HCT116 (cell line): ENCODE measurements at regions not wholly inside any gene's neighbourhood (a gene's known extent, or its start where the extent isn't known, plus 50 kb on each side); places are given as distances from the start of the nearest gene placed in this dataset.

ENCODE experiments used
- ATAC-seq: fragments of 200-7000 bp; cut with Tn5 transposase; 2 replicates; pipeline ENCODE4 v1.9.1; 2020; ENCODE audit warnings: mild to moderate bottlenecking, moderate library complexity
- BruUV-seq: library from RNA; stranded (reverse); fragments of 400-500 nt; replicated peaks from 2 replicates; lab custom pipeline; 2021; lab: Mats Ljungman, UMichigan
- CTCF ChIA-PET: fragments of 300-600 bp; sonication (Branson Sonifier 250); formaldehyde crosslinking; loops from one replicate; lab custom pipeline; 2021; ENCODE audit warnings: antibody characterized with exemption; lab: Charles Lee
- POLR2A ChIA-PET: fragments of 300-600, 350-600 bp; sonication (Branson Sonifier 250); formaldehyde crosslinking; loops from one replicate; lab custom pipeline; 2021; ENCODE audit warnings: antibody characterized with exemption; lab: Charles Lee
- RAD21 ChIA-PET, 2 experiments: fragments of 300-600 bp; sonication (Branson Sonifier 250); formaldehyde crosslinking; loops; one replicate each; lab custom pipeline; 2023; ENCODE audit warnings: low total read pairs in 2 of 2; ENCODE audit not compliant: uncharacterized antibody in 2 of 2, unreplicated experiment in 2 of 2, low non-redundant PET in 1 of 2; lab: Charles Lee
- DNase-seq: peaks from one replicate; pipeline ENCODE4 v3.0.0-alpha.2; 2010; ENCODE audit warnings: low read depth, low spot score
- H2AFZ ChIP-seq: fragments of 200-600 bp; shearing (Covaris generic), sonication (generic); 2 replicates; pipeline ENCODE4 v1.6.1; 2017; ENCODE audit warnings: low read depth, mixed run types, mixed read lengths, antibody characterized with exemption, low read length; ENCODE audit not compliant: poor library complexity, severe bottlenecking
- H3K27ac ChIP-seq: 2 replicates; pipeline ENCODE4 v1.5.1; 2012; ENCODE audit warnings: low read depth, low read length
- H3K27me3 ChIP-seq: fragments of 200-600 bp; sonication (generic); 2 replicates; pipeline ENCODE4 v1.6.1; 2016; ENCODE audit warnings: mixed run types, low read length, mixed read lengths; ENCODE audit not compliant: insufficient read depth
- H3K36me3 ChIP-seq, 2 experiments: fragments of 200-500 bp in 1 of 2; fragments of 200-600 bp in 1 of 2; sonication (Bioruptor generic) in 1 of 2; sonication (generic) in 1 of 2; 2 replicates each; pipeline versions ENCODE4 v1.5.1 to v1.6.1; 2014 to 2016; ENCODE audit warnings: low read length in 2 of 2, inconsistent platforms in 1 of 2, mixed read lengths in 1 of 2, mixed run types in 1 of 2; ENCODE audit not compliant: insufficient read depth in 2 of 2, control insufficient read depth in 1 of 2
- H3K4me1 ChIP-seq, 2 experiments: fragments of 200-600 bp in 1 of 2; sonication (generic) in 1 of 2; 2 replicates each; pipeline versions ENCODE4 v1.5.1 to v1.6.1; 2012 to 2017; ENCODE audit warnings: low read length in 2 of 2, inconsistent platforms in 1 of 2, mild to moderate bottlenecking in 1 of 2, mixed read lengths in 1 of 2, mixed run types in 1 of 2, moderate library complexity in 1 of 2; ENCODE audit not compliant: insufficient read depth in 2 of 2, control insufficient read depth in 1 of 2
- H3K4me2 ChIP-seq: fragments of 200-600 bp; sonication (generic); 2 replicates; pipeline ENCODE4 v1.6.1; 2017; ENCODE audit warnings: mixed run types, low read length, mixed read lengths
- H3K4me3 ChIP-seq, 2 experiments: fragments of 200-600 bp in 1 of 2; sonication (generic) in 1 of 2; replicated peaks in 1 of 2; 2 replicates each; pipeline ENCODE4 v1.5.1; 2011 to 2016; ENCODE audit warnings: low read length in 2 of 2, control low read depth in 1 of 2, low read depth in 1 of 2, mild to moderate bottlenecking in 1 of 2, mixed read lengths in 1 of 2, mixed run types in 1 of 2
- H3K79me2 ChIP-seq: fragments of 200-600 bp; sonication (generic); 2 replicates; pipeline ENCODE4 v1.6.1; 2017; ENCODE audit warnings: mild to moderate bottlenecking, mixed run types, low read length, moderate library complexity, mixed read lengths; ENCODE audit not compliant: insufficient read depth
- H3K9ac ChIP-seq: fragments of 200-600 bp; sonication (generic); 2 replicates; pipeline ENCODE4 v1.6.1; 2016; ENCODE audit warnings: low read length, mixed read lengths
- H3K9me2 ChIP-seq: fragments of 200-600 bp; sonication (generic), shearing (Covaris generic); 2 replicates; pipeline ENCODE4 v1.6.1; 2017; ENCODE audit warnings: mixed run types, mild to moderate bottlenecking, moderate library complexity; ENCODE audit not compliant: insufficient read depth
- H3K9me3 ChIP-seq, 2 experiments: fragments of 200-500 bp in 1 of 2; fragments of 200-600 bp in 1 of 2; sonication (Bioruptor generic) in 1 of 2; sonication (generic) in 1 of 2; 2 replicates each; pipeline ENCODE4 v1.6.1; 2014 to 2017; ENCODE audit warnings: low read length in 2 of 2, mixed read lengths in 2 of 2, inconsistent platforms in 1 of 2, low read depth in 1 of 2, mild to moderate bottlenecking in 1 of 2, mixed run types in 1 of 2, moderate library complexity in 1 of 2; ENCODE audit not compliant: control insufficient read depth in 1 of 2, insufficient read depth in 1 of 2
- H4K20me1 ChIP-seq: fragments of 200-600 bp; sonication (generic), shearing (Covaris generic); 2 replicates; pipeline ENCODE4 v1.6.1; 2017; ENCODE audit warnings: mixed run types, mild to moderate bottlenecking, moderate library complexity; ENCODE audit not compliant: insufficient read depth
- EGR1 ChIP-seq: IDR thresholded peaks from 2 replicates; pipeline ENCODE4 v1.6.1; 2012; ENCODE audit warnings: low read depth
- ELF1 ChIP-seq: IDR thresholded peaks from 2 replicates; pipeline ENCODE4 v1.6.1; 2012; ENCODE audit warnings: low read depth, borderline replicate concordance
- EZH2 ChIP-seq: fragments of 200-600 bp; sonication (generic); IDR thresholded peaks from 2 replicates; pipeline ENCODE4 v1.6.1; 2017; ENCODE audit warnings: antibody characterized with exemption, mixed run types
- EZH2phosphoT487 ChIP-seq: fragments of 200-600 bp; IDR thresholded peaks from 2 replicates; pipeline ENCODE4 v1.6.1; 2018; ENCODE audit warnings: antibody characterized with exemption, borderline replicate concordance
- MAX ChIP-seq: IDR thresholded peaks from 2 replicates; pipeline ENCODE4 v1.6.1; 2012
- POLR2A ChIP-seq: IDR thresholded peaks from 2 replicates; pipeline ENCODE4 v1.7.0; 2011; ENCODE audit warnings: borderline replicate concordance; ENCODE audit not compliant: insufficient read depth, insufficient read length; ENCODE audit errors: extremely low read depth
- REST ChIP-seq: IDR thresholded peaks from 2 replicates; pipeline ENCODE4 v1.6.1; 2012; ENCODE audit warnings: low read depth
- SP1 ChIP-seq: IDR thresholded peaks from 2 replicates; pipeline ENCODE4 v1.6.1; 2012; ENCODE audit warnings: low read depth
- TCF7L2 ChIP-seq: IDR thresholded peaks from 2 replicates; pipeline ENCODE4 v1.7.0; 2011; ENCODE audit warnings: borderline replicate concordance, inconsistent platforms; ENCODE audit not compliant: insufficient read depth, insufficient read length; ENCODE audit errors: extremely low read depth
- YY1 ChIP-seq: IDR thresholded peaks from 2 replicates; pipeline ENCODE4 v1.6.1; 2011; ENCODE audit warnings: low read length, low read depth, moderate library complexity, mild to moderate bottlenecking; ENCODE audit not compliant: insufficient replicate concordance; ENCODE audit errors: extremely low read depth
- ZBTB33 ChIP-seq: IDR thresholded peaks from 2 replicates; pipeline ENCODE4 v1.6.1; 2011; ENCODE audit warnings: mild to moderate bottlenecking, low read length, moderate library complexity; ENCODE audit not compliant: insufficient replicate concordance; ENCODE audit errors: extremely low read depth
- ZFX ChIP-seq: fragments of 450-650 bp; IDR thresholded peaks from 2 replicates; pipeline ENCODE4 v1.6.1; 2017
- ZNF274 ChIP-seq: fragments of 200-500 bp; sonication (Bioruptor generic); IDR thresholded peaks from 2 replicates; pipeline ENCODE4 v1.6.1; 2014; ENCODE audit warnings: mild to moderate bottlenecking, low read depth, low read length, inconsistent platforms
- intact Hi-C: fragments of 100-400 bp; cut with micrococcal nuclease; formaldehyde crosslinking; loops from 2 replicates; pipeline ENCODE4 v1.10.0; 2022

GRCh38 chr11:79623375-79623774 lies 182.5 kb upstream of the TENM4 start:
- Histone ChIP-seq H3K27ac (no peak overlapping the region), H4K20me1 (no peaks in the 10 kb centered on the region), H3K4me3 (no peak overlapping the region), H3K9me2 (no peaks in the 10 kb centered on the region), H3K9me3 (peaks cover 0 to 16% of the 10 kb centered on the region in 2 experiments; a peak in 1 of 4 replicates), H2AFZ (no peak overlapping the region), H3K36me3 (no peaks in the 10 kb centered on the region), H3K4me2 (no peak overlapping the region), H3K4me1 (no peaks in the 10 kb centered on the region), H3K79me2 (no peaks in the 10 kb centered on the region), H3K27me3 (no peaks in the 10 kb centered on the region), H3K9ac (no peak overlapping the region)
- no TSS peak for BruUV-seq
- ATAC-seq, result no peak
- POLR2A ChIA-PET, result no interaction called here
- no peak for DNase-seq
- CTCF ChIA-PET, result no interaction called here
- RAD21 ChIA-PET, result no interaction called here
- TF ChIP-seq ZBTB33 (no peak), ZFX (no peak), SP1 (no peak), YY1 (no peak), EZH2phosphoT487 (no peak), ZNF274 (no peak), EGR1 (no peak)
- intact Hi-C loops, result no loop called here

GRCh38 chr11:79617561-79617960 lies 176.7 kb upstream of the TENM4 start:
- Histone ChIP-seq H3K27me3 (no peaks in the 10 kb centered on the region), H3K9ac (no peak overlapping the region), H3K79me2 (no peaks in the 10 kb centered on the region), H3K27ac (no peak overlapping the region), H3K36me3 (no peaks in the 10 kb centered on the region), H3K4me1 (no peaks in the 10 kb centered on the region), H2AFZ (no peak overlapping the region), H3K4me3 (no peak overlapping the region), H3K4me2 (no peak overlapping the region), H3K9me3 (peaks cover 0 to 11% of the 10 kb centered on the region in 2 experiments; a peak in 1 of 4 replicates), H4K20me1 (no peaks in the 10 kb centered on the region), H3K9me2 (no peaks in the 10 kb centered on the region)
- DNase-seq (no peak), ATAC-seq (no peak)
- CTCF ChIA-PET, result no interaction called here
- RAD21 ChIA-PET, result no interaction called here
- no TSS peak for BruUV-seq
- POLR2A ChIA-PET, result no interaction called here
- intact Hi-C loops, result no loop called here
- no peak for TF ChIP-seq MAX
- no peak for TF ChIP-seq POLR2A
- no peak for TF ChIP-seq REST
- TF ChIP-seq TCF7L2, result no peak
- TF ChIP-seq ELF1, result no peak
- no peak for TF ChIP-seq YY1
- no peak for TF ChIP-seq EZH2phosphoT487
- no peak for TF ChIP-seq EZH2
- TF ChIP-seq SP1, result no peak
